ENCODE measurements at regions not wholly inside any gene's neighbourhood (a gene's known extent, or its start where the extent isn't known, plus 50 kb on each side); places are given as distances from the start of the nearest gene placed in this dataset.
"Not testable (repeated sequence)": the region's sequence is repeated elsewhere in the genome, so short reads cannot be mapped to it uniquely, and the experiment has no call there.

GRCh38 chr9:97179616-97180015, 127.8 kb upstream of the CCDC180 start:
- no peak for DNase-seq
- Histone ChIP-seq H3K4me3 (no peak overlapping the region), H3K4me1 (no peaks in the 10 kb centered on the region), H3K36me3 (no peaks in the 10 kb centered on the region), H3K27me3 (replicated peaks in 1 of 7) (no peaks in the 10 kb centered on the region), H3K9me3 (peaks cover 0 to 3% (median 0%) of the 10 kb centered on the region in 8 donors), H3K27ac (no peak overlapping the region)
- intact Hi-C loops (cut with DNase I; ENCODE audit: low total_unique reads), result no loop called here
- TF ChIP-seq POLR2A (IDR thresholded peaks at IDR 0.05) (no peak), POLR2AphosphoS5 (IDR thresholded peaks at IDR 0.05) (no peak), CTCF (IDR thresholded peaks at IDR 0.05 in 8 of 11, conservative IDR thresholded peaks at IDR 0.05 in 3 of 11) (no peak)

GRCh38 chr9:97176206-97176605, 131.3 kb upstream of the CCDC180 start:
- H3K4me1 ChIP-seq, result no peaks in the 10 kb centered on the region
- TF ChIP-seq POLR2AphosphoS5 (IDR thresholded peaks at IDR 0.05) (no peak), POLR2A (IDR thresholded peaks at IDR 0.05) (no peak), CTCF (IDR thresholded peaks at IDR 0.05 in 8 of 11, conservative IDR thresholded peaks at IDR 0.05 in 3 of 11) (no peak)
- H3K27me3 ChIP-seq (replicated peaks in 1 of 7), result no peaks in the 10 kb centered on the region

GRCh38 chr9:97168174-97168573, 129.2 kb upstream of the CTSV start:
- H3K36me3 ChIP-seq; H3K27me3 ChIP-seq (replicated peaks in 1 of 7); H3K4me3 ChIP-seq; H3K9me3 ChIP-seq; intact Hi-C loops (cut with DNase I; ENCODE audit: low total_unique reads); H3K27ac ChIP-seq; DNase-seq; H3K4me1 ChIP-seq: not testable (repeated sequence)

More at GRCh38 chr9:97176206-97176605, 131.3 kb upstream of the CCDC180 start:
- 69 to 87% (median 74%) methylated on average over 5 of the region's 5 CpGs for WGBS, 5 donors
- Histone ChIP-seq H3K9me3 (peaks cover 0 to 14% (median 2%) of the 10 kb centered on the region in 8 donors), H3K27ac (no peak overlapping the region), H3K36me3 (no peaks in the 10 kb centered on the region), H3K4me3 (no peak overlapping the region)
- intact Hi-C loops (cut with DNase I; ENCODE audit: low total_unique reads), result no loop called here
- no peak for DNase-seq

- H3K4me1 ChIP-seq; H3K4me3 ChIP-seq; intact Hi-C loops (cut with DNase I; ENCODE audit: low total_unique reads); H3K36me3 ChIP-seq; H3K27me3 ChIP-seq (replicated peaks in 1 of 7); DNase-seq; H3K27ac ChIP-seq; H3K9me3 ChIP-seq: not testable (repeated sequence)
Observed at GRCh38 chr9:97166496-97167138, 127.7 kb upstream of the CTSV start.

- 76 to 94% (median 87%) methylated on average over 1 of the region's 1 CpG for WGBS, 5 donors
Observed at GRCh38 chr9:97160255-97160654, 121.3 kb upstream of the CTSV start.

GRCh38 chr9:97158722-97159121, 119.8 kb upstream of the CTSV start:
- H3K4me1 ChIP-seq; intact Hi-C loops (cut with DNase I; ENCODE audit: low total_unique reads); DNase-seq; H3K4me3 ChIP-seq; H3K9me3 ChIP-seq; H3K36me3 ChIP-seq; H3K27ac ChIP-seq; H3K27me3 ChIP-seq (replicated peaks in 1 of 7): not testable (repeated sequence)
- 89 to 99% (median 94%) methylated on average over 3 of the region's 3 CpGs for WGBS, 5 donors

More at GRCh38 chr9:97160255-97160654, 121.3 kb upstream of the CTSV start:
- Histone ChIP-seq H3K27me3 (replicated peaks in 1 of 7) (no peaks in the 10 kb centered on the region), H3K4me1 (no peaks in the 10 kb centered on the region), H3K9me3 (no peaks in the 10 kb centered on the region), H3K27ac (no peak overlapping the region), H3K36me3 (no peaks in the 10 kb centered on the region), H3K4me3 (no peak overlapping the region)
- intact Hi-C loops (cut with DNase I; ENCODE audit: low total_unique reads), result no loop called here
- DNase-seq, result no peak
- TF ChIP-seq CTCF (IDR thresholded peaks at IDR 0.05 in 8 of 11, conservative IDR thresholded peaks at IDR 0.05 in 3 of 11) (no peak), POLR2AphosphoS5 (IDR thresholded peaks at IDR 0.05) (no peak), POLR2A (IDR thresholded peaks at IDR 0.05) (no peak)

- H3K27ac ChIP-seq; H3K36me3 ChIP-seq; H3K9me3 ChIP-seq; H3K27me3 ChIP-seq (replicated peaks in 1 of 7); intact Hi-C loops (cut with DNase I; ENCODE audit: low total_unique reads); H3K4me3 ChIP-seq; H3K4me1 ChIP-seq: not testable (repeated sequence)
- 92 to 98% (median 94%) methylated on average over 4 to 5 of the region's 5 CpGs for WGBS, 5 donors
- peak; percentile 46 for DNase-seq
Observed at GRCh38 chr9:97155441-97155840, 116.5 kb upstream of the CTSV start.
